ENCODE measurements at regions not wholly inside any gene's neighbourhood (a gene's known extent, or its start where the extent isn't known, plus 50 kb on each side); places are given as distances from the start of the nearest gene placed in this dataset.

GRCh38 chr6:25035512-25036435 lies 100.0 kb upstream of the RIPOR2 start:
- H3K4me3 ChIP-seq (ENCODE audit: low read length), result no peak overlapping the region
- TF ChIP-seq CTCF (conservative IDR thresholded peaks at IDR 0.05; ENCODE audit: low read length), result no peak
- no peak for DNase-seq (ENCODE audit: low read depth)

- TF ChIP-seq CTCF (conservative IDR thresholded peaks at IDR 0.05; ENCODE audit: low read length), result no peak
- no peak for DNase-seq (ENCODE audit: low read depth)
- no peak overlapping the region for H3K4me3 ChIP-seq (ENCODE audit: low read length)
These were observed 100.7 kb upstream of the RIPOR2 start for GRCh38 chr6:25036461-25036860.

GRCh38 chr6:25038300-25038699 lies 102.5 kb upstream of the RIPOR2 start:
- TF ChIP-seq CTCF (conservative IDR thresholded peaks at IDR 0.05; ENCODE audit: low read length), result no peak
- no peak for DNase-seq (ENCODE audit: low read depth)
- H3K4me3 ChIP-seq (ENCODE audit: low read length), result no peak overlapping the region

GRCh38 chr6:25038999-25039398 lies 103.2 kb upstream of the RIPOR2 start:
- no peak for DNase-seq (ENCODE audit: low read depth)
- no peak for TF ChIP-seq CTCF (conservative IDR thresholded peaks at IDR 0.05; ENCODE audit: low read length)
- no peak overlapping the region for H3K4me3 ChIP-seq (ENCODE audit: low read length)

- H3K4me3 ChIP-seq (ENCODE audit: low read length), result no peak overlapping the region
- TF ChIP-seq CTCF (conservative IDR thresholded peaks at IDR 0.05; ENCODE audit: low read length), result no peak
These were observed 105.8 kb upstream of the RIPOR2 start for GRCh38 chr6:25041485-25042035.

GRCh38 chr6:25042036-25042521 lies 106.3 kb upstream of the RIPOR2 start:
- no peak overlapping the region for H3K4me3 ChIP-seq (ENCODE audit: low read length)
- no peak for TF ChIP-seq CTCF (conservative IDR thresholded peaks at IDR 0.05; ENCODE audit: low read length)
- DNase-seq (ENCODE audit: low read depth), result no peak

More at GRCh38 chr6:25041485-25042035, 105.8 kb upstream of the RIPOR2 start:
- DNase-seq (ENCODE audit: low read depth), result no peak

GRCh38 chr6:25042536-25042935 lies 106.8 kb upstream of the RIPOR2 start:
- TF ChIP-seq CTCF (conservative IDR thresholded peaks at IDR 0.05; ENCODE audit: low read length), result no peak
- DNase-seq (ENCODE audit: low read depth), result no peak
- H3K4me3 ChIP-seq (ENCODE audit: low read length), result no peak overlapping the region

Data from AG10803 (cell line).